NOMO-1 treated with DMSO at 0.1 percent for 48 hours (cell line): ENCODE measurements at regions not wholly inside any gene's neighbourhood (a gene's known extent, or its start where the extent isn't known, plus 50 kb on each side); places are given as distances from the start of the nearest gene placed in this dataset.
"Not testable (repeated sequence)": the region's sequence is repeated elsewhere in the genome, so short reads cannot be mapped to it uniquely, and the experiment has no call there.

Experiments used
- DNase-seq: peaks from one replicate; lab custom pipeline; 2025; ENCODE audit not compliant: unreplicated experiment; lab: John Stamatoyannopoulos, UW

- no peak for DNase-seq
Measured at GRCh38 chrX:94329182-94329581, 655.2 kb downstream of the FAM133A start.

DNA sequence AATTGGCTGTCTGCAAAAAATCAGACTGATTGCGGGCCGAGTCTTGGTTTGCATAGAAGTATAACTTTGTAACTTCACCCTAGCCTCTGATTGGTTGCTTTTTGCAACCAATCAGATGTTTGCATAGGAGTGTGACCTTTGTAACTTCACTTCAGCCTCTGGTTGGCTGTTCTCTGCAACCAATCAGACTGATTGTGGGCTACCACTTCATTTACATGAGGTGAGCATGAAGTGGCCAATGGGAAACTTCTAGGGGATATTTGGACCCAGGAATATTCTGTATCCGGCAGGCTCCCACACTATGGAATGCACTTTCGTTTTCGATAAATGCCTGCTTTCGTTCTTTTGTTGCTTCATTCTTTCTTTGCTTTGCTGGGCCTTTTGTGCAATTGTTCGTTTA lies 667.7 kb downstream of the FAM133A start:
- DNase-seq = not testable (repeated sequence)

GRCh38 chrX:94361241-94361640 lies 687.2 kb downstream of the FAM133A start:
- DNase-seq = no peak

GRCh38 chrX:94365736-94366135 lies 691.7 kb downstream of the FAM133A start:
- no peak for DNase-seq

- DNase-seq = no peak
Measured at GRCh38 chrX:94366616-94367015, 692.6 kb downstream of the FAM133A start.

- no peak for DNase-seq
Measured at GRCh38 chrX:94389044-94389443, 715.0 kb downstream of the FAM133A start.

GRCh38 chrX:94400488-94400887 lies 726.5 kb downstream of the FAM133A start:
- no peak for DNase-seq

DNA sequence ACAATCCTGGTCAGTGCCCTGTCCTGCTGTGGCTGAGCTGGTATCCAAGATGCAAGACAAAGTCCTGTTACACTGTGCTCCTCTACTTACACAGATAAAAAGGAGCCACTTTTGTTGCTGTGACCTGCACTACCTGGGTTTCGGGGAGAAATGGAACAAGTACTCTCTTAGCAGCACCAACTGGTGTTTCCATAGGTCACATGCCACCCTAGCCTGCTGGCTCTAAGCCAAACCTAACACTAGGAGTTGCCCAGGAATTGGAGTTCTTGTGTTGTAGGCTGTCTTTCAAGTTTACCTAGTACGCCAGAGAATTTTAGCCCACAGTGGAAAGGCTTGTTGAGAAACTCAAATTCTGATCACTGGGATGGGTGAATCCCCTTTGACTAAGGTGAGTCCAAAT lies 727.4 kb downstream of the FAM133A start:
- DNase-seq = no peak

DNA sequence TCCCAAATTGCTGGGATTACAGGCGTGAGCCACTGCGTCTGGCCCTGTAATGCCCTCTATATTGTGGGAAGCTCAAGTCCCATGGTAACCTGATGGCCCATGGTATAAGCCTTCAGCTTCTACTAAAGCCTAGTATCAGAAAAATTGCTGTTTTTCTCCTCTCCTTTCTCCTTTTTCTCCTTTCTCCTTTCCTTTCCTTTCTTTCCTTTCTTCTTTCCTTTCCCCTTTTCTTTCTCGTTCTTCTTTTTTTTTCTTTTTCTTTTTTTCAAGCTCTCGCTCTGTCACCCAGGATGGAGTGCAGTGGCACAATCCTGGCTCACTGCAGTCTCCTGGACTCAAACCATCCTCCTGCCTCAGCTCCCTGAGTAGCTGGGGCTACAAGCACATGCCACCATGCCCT lies 740.7 kb downstream of the FAM133A start:
- DNase-seq = no peak

- no peak for DNase-seq
Measured at GRCh38 chrX:94418065-94418464, 744.1 kb downstream of the FAM133A start.

- DNase-seq = no peak
Measured at GRCh38 chrX:94424456-94424855, 750.5 kb downstream of the FAM133A start.

- DNase-seq = no peak
Measured at GRCh38 chrX:94430091-94430490, 756.1 kb downstream of the FAM133A start.

DNA sequence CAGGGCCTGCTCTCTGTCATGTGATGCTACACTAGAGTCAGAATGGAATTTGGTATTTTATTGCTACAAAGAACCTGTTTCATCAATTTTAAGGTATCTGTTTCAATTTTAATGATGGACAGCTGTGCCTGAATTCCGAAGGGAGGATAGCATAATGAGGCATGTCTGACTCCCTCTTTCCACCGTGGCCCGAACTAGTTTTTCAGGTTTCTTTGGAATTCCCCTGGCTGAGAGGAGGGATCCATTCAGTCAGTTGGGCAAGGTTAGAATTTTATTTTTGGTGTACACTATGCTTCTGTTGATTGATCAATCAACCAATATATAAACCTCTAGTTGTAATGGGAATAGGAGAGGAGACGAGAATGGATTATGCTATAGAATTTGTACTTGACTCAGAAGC lies 761.8 kb downstream of the FAM133A start:
- no peak for DNase-seq

DNA sequence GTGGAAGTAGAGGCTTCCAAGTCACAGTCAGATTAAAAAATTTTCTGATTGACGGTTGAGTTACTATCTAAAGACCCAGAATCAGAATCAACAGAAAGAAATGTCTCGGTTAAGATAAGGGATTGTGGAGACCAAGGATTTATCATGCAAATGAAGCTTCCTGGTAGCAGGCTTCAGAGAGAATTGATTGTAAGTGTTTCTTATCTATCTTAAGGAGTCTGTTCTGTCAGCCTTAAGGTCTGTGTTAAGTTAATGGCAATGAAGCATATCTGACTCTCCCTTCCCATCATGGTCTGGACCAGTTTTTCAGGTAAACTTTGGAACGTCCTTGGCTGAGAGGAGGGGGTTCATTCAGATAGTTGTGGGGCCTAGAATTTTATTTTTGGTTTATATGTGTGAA lies 780.2 kb downstream of the FAM133A start:
- DNase-seq = no peak

GRCh38 chrX:94454606-94455005 lies 780.6 kb downstream of the FAM133A start:
- no peak for DNase-seq

- no peak for DNase-seq
Measured at GRCh38 chrX:94455782-94456181, 781.8 kb downstream of the FAM133A start.

DNA sequence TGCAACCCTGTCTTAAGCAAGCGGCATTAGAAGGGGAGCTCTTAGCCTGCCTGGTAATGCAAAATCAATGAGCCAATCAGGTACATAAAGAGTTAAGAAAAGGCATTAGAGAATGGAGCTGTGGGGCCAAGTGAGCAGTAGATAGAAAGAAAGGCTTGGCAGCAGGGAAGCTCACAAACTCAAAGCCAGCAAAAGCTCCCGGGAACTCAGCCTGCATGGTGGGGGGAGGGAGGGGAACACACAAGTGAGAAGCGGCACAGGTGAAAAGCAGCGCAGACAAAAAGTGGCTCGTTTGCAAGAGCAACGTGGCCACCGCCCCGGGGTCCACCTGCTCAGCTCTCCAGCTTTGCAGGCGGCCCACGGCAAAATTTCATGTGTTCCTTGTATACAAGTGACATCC lies 818.5 kb downstream of the FAM133A start:
- DNase-seq = no peak

DNA sequence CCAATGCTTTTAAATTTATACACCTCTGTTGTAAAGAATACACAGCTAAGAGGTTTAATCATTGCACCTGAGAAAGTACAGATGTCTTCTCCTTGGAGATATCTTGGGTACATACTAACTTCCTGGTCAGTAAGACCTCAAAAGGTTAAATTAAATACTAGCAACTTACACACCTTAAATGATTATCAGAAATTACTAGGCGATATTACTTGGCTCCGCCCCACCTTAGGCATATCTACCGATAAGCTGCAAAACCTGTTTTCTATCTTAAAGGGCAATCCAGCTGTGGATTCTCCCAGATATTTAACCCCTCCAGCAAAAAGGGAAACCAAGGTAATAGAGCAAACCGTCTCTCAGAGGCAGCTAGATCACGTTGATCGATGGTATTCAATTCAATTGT lies 819.4 kb downstream of the FAM133A start:
- DNase-seq = no peak

- no peak for DNase-seq
Measured at GRCh38 chrX:94511564-94511963, 837.6 kb downstream of the FAM133A start.

GRCh38 chrX:94515009-94515408 lies 841.0 kb downstream of the FAM133A start:
- DNase-seq = no peak

- DNase-seq = no peak
Measured at GRCh38 chrX:94524867-94525266, 850.9 kb downstream of the FAM133A start.

- DNase-seq = no peak
Measured at GRCh38 chrX:94545722-94546121, 871.7 kb downstream of the FAM133A start.

DNA sequence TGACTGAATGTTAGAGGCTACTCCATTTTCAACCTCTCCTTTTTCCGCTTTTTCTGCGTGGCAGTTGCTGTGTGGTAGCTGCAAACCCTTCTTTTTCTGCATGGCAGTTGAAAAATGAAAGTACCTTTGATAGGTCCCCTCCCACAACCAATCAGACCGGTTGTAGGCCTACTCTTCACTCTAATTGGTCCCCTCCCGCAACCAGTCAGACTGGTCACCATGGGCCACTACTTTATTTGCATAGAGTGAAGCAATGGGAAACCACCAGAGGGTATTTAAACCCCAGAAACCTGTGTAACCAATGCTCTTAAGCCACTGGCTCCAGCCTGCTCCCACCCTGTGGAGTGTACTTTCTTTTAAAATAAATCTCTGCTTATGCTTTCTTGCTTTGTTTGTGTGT lies 877.8 kb downstream of the FAM133A start:
- no peak for DNase-seq

DNA sequence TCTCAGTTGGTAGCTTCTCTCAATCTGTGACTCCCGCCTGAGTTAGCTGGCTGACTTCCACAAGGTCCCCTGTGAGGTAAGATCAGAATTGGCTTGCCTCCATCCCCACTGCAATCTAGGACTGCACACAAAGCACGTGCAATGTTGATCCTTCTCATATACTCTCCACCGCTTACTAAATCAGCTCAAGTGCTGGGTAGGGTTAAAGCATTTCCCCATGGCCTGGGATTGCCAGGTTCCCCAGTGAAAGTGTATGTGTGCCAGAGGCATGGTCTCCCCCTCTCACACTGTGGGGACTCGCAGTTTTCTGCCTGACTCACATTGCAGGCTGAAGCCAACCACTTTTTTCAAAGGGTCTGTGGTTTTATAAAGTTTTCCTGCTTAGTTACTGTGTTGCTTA lies 886.9 kb downstream of the FAM133A start:
- DNase-seq = no peak
